ENCODE measurements at regions not wholly inside any gene's neighbourhood (a gene's known extent, or its start where the extent isn't known, plus 50 kb on each side); places are given as distances from the start of the nearest gene placed in this dataset.

GRCh38 chr10:28800144-28800543 is 122.8 kb downstream of the BAMBI start:
- TF ChIP-seq POLR2AphosphoS5 (IDR thresholded peaks at IDR 0.05; ENCODE audit: low read depth, low read length) (no peak), CTCF (IDR thresholded peaks at IDR 0.05) (no peak), SIN3A (IDR thresholded peaks at IDR 0.05; ENCODE audit: borderline replicate concordance, insufficient read depth, low read depth, low read length) (no peak), REST (IDR thresholded peaks at IDR 0.05; ENCODE audit: insufficient read depth in 1 of 2, low read depth in 2 of 2, low read length in 1 of 2) (no peak)

Measured in Panc1 (cell line).